Suprapubic skin (tissue), 4 donors: ENCODE measurements at regions not wholly inside any gene's neighbourhood (a gene's known extent, or its start where the extent isn't known, plus 50 kb on each side); places are given as distances from the start of the nearest gene placed in this dataset.

ENCODE experiments used
- POLR2A ChIP-seq, 2 donors: fragments of 450-650 bp; IDR thresholded peaks; one replicate each; pipeline ENCODE4 v1.6.1; 2017; ENCODE audit warnings: antibody characterized with exemption in 2 of 2, mild to moderate bottlenecking in 2 of 2, moderate library complexity in 2 of 2
- POLR2AphosphoS5 ChIP-seq, 3 donors: sonication (generic); formaldehyde crosslinking; IDR thresholded peaks; one replicate each; pipeline ENCODE4 v1.6.1; 2017; ENCODE audit warnings: antibody characterized with exemption in 3 of 3

GRCh38 chr3:187950671-187951070 is 203.3 kb upstream of the LPP start:
- no peak for TF ChIP-seq POLR2AphosphoS5 (IDR thresholded peaks at IDR 0.05)
- no peak for TF ChIP-seq POLR2A (IDR thresholded peaks at IDR 0.05)
